Activated CD8-positive, alpha-beta T cell treated with anti-CD3 and anti-CD28 coated beads for 36 hours (primary cell): ENCODE measurements at regions not wholly inside any gene's neighbourhood (a gene's known extent, or its start where the extent isn't known, plus 50 kb on each side); places are given as distances from the start of the nearest gene placed in this dataset.

ENCODE experiments used
- ATAC-seq: fragments of 200-7000 bp; cut with Tn5 transposase; one replicate; pipeline ENCODE4 v1.10.0; 2021; ENCODE audit warnings: mild to moderate bottlenecking, moderate library complexity
- CTCF ChIA-PET: fragments of 350-600 bp; sonication (Branson Sonifier 250); formaldehyde crosslinking; loops from one replicate; lab custom pipeline; 2021; ENCODE audit warnings: antibody characterized with exemption; lab: Charles Lee
- POLR2A ChIA-PET: fragments of 350-600 bp; sonication (Branson Sonifier 250); formaldehyde crosslinking; loops from one replicate; lab custom pipeline; 2021; ENCODE audit warnings: antibody characterized with exemption; lab: Charles Lee
- DNase-seq: peaks from one replicate; pipeline ENCODE4 v3.0.0-alpha.2; 2020
- H3K27ac Mint-ChIP-seq: one replicate; pipeline ENCODE4 v1.8.0; 2021; ENCODE audit warnings: mild to moderate bottlenecking, mixed read lengths
- H3K27me3 Mint-ChIP-seq: one replicate; pipeline ENCODE4 v1.8.0; 2021; ENCODE audit warnings: mixed read lengths
- H3K36me3 Mint-ChIP-seq: one replicate; pipeline ENCODE4 v1.8.0; 2021; ENCODE audit warnings: low read depth, mixed read lengths
- H3K4me1 Mint-ChIP-seq: one replicate; pipeline ENCODE4 v1.8.0; 2021; ENCODE audit warnings: low read depth, mixed read lengths
- H3K4me3 Mint-ChIP-seq: one replicate; pipeline ENCODE4 v1.8.0; 2021; ENCODE audit warnings: mild to moderate bottlenecking, moderate library complexity, mixed read lengths
- H3K9me3 Mint-ChIP-seq: one replicate; pipeline ENCODE4 v1.8.0; 2021; ENCODE audit warnings: mixed read lengths
- intact Hi-C: fragments of 100-400 bp; cut with micrococcal nuclease; formaldehyde crosslinking; loops from one replicate; pipeline ENCODE4 v1.10.0; 2022
- TF ChIP-seq, protein P1 (sequence below): fragments of 200-600 bp; IDR thresholded peaks from one replicate; pipeline ENCODE4 v1.8.0; 2022; ENCODE audit warnings: antibody characterized with exemption, mild to moderate bottlenecking

DNA sequence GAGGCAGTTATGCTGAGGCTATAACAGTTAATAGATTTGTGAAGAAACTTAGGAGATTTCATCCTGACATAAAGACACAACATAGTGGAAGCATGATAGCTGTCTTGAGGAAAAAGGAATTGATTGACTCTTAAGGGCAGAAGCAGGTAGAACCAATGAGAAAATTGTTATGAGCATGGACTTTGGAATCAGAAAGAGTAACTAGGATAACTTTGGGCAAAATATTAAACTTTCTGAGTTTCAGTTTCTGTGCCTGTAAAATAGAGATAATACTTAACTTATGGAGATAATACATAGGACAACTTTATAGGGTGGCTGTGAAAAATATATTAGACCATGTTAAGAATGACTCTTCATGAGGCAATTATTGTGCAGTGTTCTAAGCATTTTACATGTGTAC lies 696.5 kb downstream of the CDH11 start:
- H3K4me1 Mint-ChIP-seq: no peaks in the 10 kb centered on the region
- DNase-seq: no peak
- no peak for ATAC-seq
- TF ChIP-seq, protein P1, sequence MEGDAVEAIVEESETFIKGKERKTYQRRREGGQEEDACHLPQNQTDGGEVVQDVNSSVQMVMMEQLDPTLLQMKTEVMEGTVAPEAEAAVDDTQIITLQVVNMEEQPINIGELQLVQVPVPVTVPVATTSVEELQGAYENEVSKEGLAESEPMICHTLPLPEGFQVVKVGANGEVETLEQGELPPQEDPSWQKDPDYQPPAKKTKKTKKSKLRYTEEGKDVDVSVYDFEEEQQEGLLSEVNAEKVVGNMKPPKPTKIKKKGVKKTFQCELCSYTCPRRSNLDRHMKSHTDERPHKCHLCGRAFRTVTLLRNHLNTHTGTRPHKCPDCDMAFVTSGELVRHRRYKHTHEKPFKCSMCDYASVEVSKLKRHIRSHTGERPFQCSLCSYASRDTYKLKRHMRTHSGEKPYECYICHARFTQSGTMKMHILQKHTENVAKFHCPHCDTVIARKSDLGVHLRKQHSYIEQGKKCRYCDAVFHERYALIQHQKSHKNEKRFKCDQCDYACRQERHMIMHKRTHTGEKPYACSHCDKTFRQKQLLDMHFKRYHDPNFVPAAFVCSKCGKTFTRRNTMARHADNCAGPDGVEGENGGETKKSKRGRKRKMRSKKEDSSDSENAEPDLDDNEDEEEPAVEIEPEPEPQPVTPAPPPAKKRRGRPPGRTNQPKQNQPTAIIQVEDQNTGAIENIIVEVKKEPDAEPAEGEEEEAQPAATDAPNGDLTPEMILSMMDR: no peak
- ChIA-PET CTCF (no interaction called here), POLR2A (no interaction called here)
- intact Hi-C loops: no loop called here
- H3K9me3 Mint-ChIP-seq: peaks cover 27% of the 10 kb centered on the region
- H3K4me3 Mint-ChIP-seq: no peak overlapping the region
- H3K36me3 Mint-ChIP-seq: no peaks in the 10 kb centered on the region
- no peaks in the 10 kb centered on the region for H3K27me3 Mint-ChIP-seq
- H3K27ac Mint-ChIP-seq: no peak overlapping the region

DNA sequence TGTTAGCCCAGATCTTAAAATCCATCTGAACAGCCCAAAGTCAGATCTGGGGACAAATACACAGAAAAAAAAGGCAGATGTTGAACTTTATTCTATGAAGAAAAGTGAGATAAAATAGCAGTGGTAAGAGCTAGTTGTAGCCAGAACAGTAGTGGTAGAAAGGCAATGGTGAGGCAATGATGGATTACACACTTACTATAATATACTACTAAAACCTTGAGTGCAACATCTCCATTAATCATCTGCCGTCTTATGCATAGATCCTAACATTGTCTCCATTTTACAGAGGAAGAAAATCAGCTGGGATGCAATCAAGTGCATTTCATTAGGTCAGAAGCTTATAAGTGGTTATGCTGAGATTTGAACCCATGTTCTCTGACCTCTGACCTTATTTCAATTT lies 699.6 kb downstream of the CDH11 start:
- POLR2A ChIA-PET: no interaction called here
- H3K4me3 Mint-ChIP-seq: no peak overlapping the region
- no peaks in the 10 kb centered on the region for H3K36me3 Mint-ChIP-seq
- H3K27ac Mint-ChIP-seq: no peak overlapping the region
- no peaks in the 10 kb centered on the region for H3K27me3 Mint-ChIP-seq
- no peak for DNase-seq
- intact Hi-C loops: no loop called here
- no peak for ATAC-seq
- H3K9me3 Mint-ChIP-seq: peaks cover 24% of the 10 kb centered on the region
- CTCF ChIA-PET: no interaction called here
- no peaks in the 10 kb centered on the region for H3K4me1 Mint-ChIP-seq
- TF ChIP-seq, protein P1: no peak

DNA sequence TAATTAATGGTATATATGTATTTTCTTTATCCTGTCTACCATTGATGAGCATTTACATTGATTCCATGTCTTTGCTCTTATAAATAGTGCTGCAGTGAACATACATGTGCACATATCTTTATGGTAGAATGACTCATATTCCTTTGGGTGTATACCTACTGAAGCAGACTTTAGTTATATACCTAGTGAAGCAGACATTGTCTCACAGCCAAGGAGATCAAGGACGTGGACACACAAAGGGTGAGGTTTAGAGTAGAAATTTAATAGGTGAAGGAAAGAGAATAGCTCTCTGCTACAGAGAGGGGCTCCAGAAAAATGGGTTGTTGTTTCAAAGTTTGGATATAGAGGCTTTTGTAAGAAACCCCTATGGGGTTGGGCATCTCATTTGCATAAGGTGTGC lies 700.3 kb downstream of the CDH11 start:
- Mint-ChIP-seq H3K27ac (no peak overlapping the region), H3K4me1 (no peaks in the 10 kb centered on the region), H3K36me3 (no peaks in the 10 kb centered on the region), H3K4me3 (no peak overlapping the region), H3K9me3 (peaks cover 25% of the 10 kb centered on the region), H3K27me3 (no peaks in the 10 kb centered on the region)
- TF ChIP-seq, protein P1: no peak
- ATAC-seq (no peak), DNase-seq (no peak)
- ChIA-PET POLR2A (no interaction called here), CTCF (no interaction called here)
- intact Hi-C loops: no loop called here

DNA sequence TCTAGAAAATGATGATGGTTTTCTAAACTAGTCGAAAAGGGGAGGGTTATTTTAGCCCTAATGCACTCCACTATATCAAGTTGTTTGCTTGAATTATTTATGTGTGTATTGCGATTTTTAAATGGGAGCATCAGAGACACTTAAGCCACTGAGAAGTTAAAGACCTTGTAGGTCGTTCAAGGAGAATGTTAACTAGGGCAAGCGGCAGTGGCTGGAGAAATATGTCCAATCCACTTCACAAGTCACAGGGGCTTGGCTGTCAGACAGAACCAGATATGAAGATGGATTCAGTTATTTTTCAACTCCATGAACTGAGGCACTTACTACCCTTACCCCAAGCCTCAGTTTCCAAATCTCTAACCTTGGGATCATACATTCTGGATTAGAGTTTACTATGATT lies 702.0 kb downstream of the CDH11 start:
- ChIA-PET POLR2A (no interaction called here), CTCF (no interaction called here)
- DNase-seq (no peak), ATAC-seq (no peak)
- H3K27ac Mint-ChIP-seq: no peak overlapping the region
- H3K9me3 Mint-ChIP-seq: peaks cover 23% of the 10 kb centered on the region
- H3K27me3 Mint-ChIP-seq: no peaks in the 10 kb centered on the region
- no peak overlapping the region for H3K4me3 Mint-ChIP-seq
- H3K36me3 Mint-ChIP-seq: no peaks in the 10 kb centered on the region
- TF ChIP-seq, protein P1: no peak
- intact Hi-C loops: no loop called here
- no peaks in the 10 kb centered on the region for H3K4me1 Mint-ChIP-seq

DNA sequence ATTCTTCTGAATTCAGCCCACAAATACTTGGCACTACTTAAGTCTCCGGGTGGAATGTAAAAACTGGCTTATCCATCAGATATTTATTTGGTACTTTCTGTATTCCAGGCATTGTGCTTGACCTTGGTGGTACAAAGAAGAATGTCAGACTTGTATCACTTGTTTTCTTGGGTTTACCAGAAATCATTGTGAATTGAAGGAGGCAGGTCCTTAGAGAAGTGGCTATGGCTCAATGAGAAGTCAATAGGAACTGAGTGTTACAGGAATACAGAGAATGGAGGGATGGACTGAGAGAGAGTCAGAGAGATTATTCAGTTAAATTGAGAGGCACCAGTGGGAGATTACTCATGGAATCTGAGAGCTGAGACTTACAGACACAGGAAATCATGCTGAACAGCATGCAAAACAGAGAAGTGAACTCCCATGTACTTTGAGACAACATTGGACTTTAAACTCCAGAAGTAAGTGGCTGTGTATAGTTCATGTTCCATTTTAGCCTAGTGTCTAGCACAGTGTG lies 704.1 kb downstream of the CDH11 start:
- Mint-ChIP-seq H3K4me1 (no peaks in the 10 kb centered on the region), H3K27ac (no peak overlapping the region), H3K36me3 (no peaks in the 10 kb centered on the region), H3K9me3 (peaks cover 23% of the 10 kb centered on the region), H3K27me3 (no peaks in the 10 kb centered on the region), H3K4me3 (no peak overlapping the region)
- intact Hi-C loops: no loop called here
- TF ChIP-seq, protein P1: no peak
- POLR2A ChIA-PET: no interaction called here
- DNase-seq: no peak
- ATAC-seq: no peak
- CTCF ChIA-PET: no interaction called here
